ENCODE measurements at regions not wholly inside any gene's neighbourhood (a gene's known extent, or its start where the extent isn't known, plus 50 kb on each side); places are given as distances from the start of the nearest gene placed in this dataset.

DNA sequence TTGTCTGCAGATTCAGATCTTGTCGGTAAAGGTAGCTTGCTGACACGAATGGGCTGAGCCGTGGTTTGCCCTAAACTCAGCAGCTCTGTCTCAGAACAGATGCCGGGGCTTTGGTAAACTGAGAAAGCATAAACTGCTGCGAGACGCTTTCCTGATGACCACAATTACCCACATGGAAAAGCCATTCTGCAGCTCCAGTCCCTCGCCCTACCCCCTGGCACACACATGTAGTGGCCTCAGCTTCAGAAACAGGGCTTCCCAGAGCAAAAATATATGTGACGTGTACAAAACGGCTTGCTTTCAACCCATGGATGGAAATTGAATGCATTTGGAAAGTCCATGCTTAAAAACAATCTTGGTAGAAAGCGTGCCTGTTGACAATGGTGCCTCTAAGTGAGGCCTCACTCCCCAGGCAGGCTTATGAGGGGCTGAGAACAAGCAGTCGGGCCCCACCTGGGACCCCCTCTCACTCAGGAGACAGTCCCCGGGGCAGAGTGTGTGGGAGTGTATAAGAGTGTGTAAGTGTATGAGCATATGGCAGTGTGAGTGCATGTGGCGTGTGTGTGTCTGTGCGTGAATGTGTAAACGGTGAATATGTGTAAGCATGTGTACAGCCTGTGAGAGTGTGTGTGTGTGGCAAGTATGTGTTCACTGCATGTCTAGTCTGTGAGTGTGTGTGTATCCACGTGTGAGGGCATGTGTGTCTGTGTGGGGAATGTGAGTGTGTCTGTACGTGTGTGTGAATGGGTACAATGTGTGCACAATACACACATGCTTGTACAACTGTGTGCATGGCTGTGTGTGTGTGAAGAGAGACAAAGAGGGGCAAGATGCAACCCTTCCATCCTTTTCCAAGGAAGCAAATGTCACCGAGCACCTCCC lies 88.2 kb upstream of the SMIM23 start:
- H2AFZ ChIP-seq (ENCODE audit: low read length), result no peak overlapping the region
- no peak overlapping the region for H3K4ac ChIP-seq (replicated peaks; ENCODE audit: insufficient read length, low read depth, low read length)
- peak overlapping the region; percentile 20; the same call in 1 of the 2 replicates for H4K8ac ChIP-seq (ENCODE audit: extremely low read depth, insufficient read depth, low read length)
- peak overlapping the region; percentile 55 for H2AK5ac ChIP-seq (ENCODE audit: low read depth, low read length)
- DNase-seq (ENCODE audit: low read depth in 1 of 2, low spot score in 2 of 2), result no peak
- peak overlapping the region; percentile 93 for H3K14ac ChIP-seq (ENCODE audit: insufficient read length)
- H3K36me3 ChIP-seq (ENCODE audit: control insufficient read depth in 2 of 4, insufficient read depth in 4 of 4, low read length in 3 of 4), result no peaks in the 10 kb centered on the region
- FAIRE-seq, result no peak
- H4K20me1 ChIP-seq (replicated peaks in 1 of 2; ENCODE audit: control insufficient read depth in 1 of 2, insufficient read depth in 2 of 2, low read length in 2 of 2), result no peaks in the 10 kb centered on the region
- H3K79me1 ChIP-seq (ENCODE audit: low read depth, low read length), result no peaks in the 10 kb centered on the region
- H4K91ac ChIP-seq (replicated peaks; ENCODE audit: insufficient read length, low read length), result peak overlapping the region; percentile 36
- H3K27me3 ChIP-seq (replicated peaks in 1 of 4; ENCODE audit: control insufficient read depth in 3 of 4, extremely low read depth in 1 of 4, insufficient read depth in 3 of 4, low read length in 3 of 4), result no peaks in the 10 kb centered on the region
- no peak overlapping the region for H3K23ac ChIP-seq (ENCODE audit: insufficient read length)
- H3K79me2 ChIP-seq (ENCODE audit: control insufficient read depth in 1 of 2, insufficient read depth in 2 of 2, low read length in 2 of 2), result no peaks in the 10 kb centered on the region
- no peak overlapping the region for H4K5ac ChIP-seq (ENCODE audit: insufficient read length, low read depth, low read length)
- H3K23me2 ChIP-seq (ENCODE audit: low read depth, low read length), result peaks cover 5% of the 10 kb centered on the region; the same call in 1 of the 2 replicates
- no peak overlapping the region for H3K27ac ChIP-seq (ENCODE audit: low read depth, low read length)
- peak overlapping the region; percentile 31 for H2BK120ac ChIP-seq (replicated peaks; ENCODE audit: low read depth, low read length)
- 90% methylated on average over 18 of the region's 18 CpGs; no CpG with 5 or more reads in 1 of the 2 experiments for WGBS, 2 experiments (ENCODE audit: extremely low coverage in 1 of 2, insufficient coverage in 1 of 2, insufficient read length in 1 of 2, insufficient replicate concordance in 2 of 2, low coverage in 1 of 2, low lambda C conversion rate in 2 of 2, missing lambda C conversion rate in 1 of 2)
- H3K56ac ChIP-seq (replicated peaks; ENCODE audit: insufficient read length, low read depth, low read length), result no peak overlapping the region
- H2BK15ac ChIP-seq (ENCODE audit: low read length), result peak overlapping the region; percentile 1; the same call in 1 of the 2 replicates
- ChIA-PET POLR2A (ENCODE audit: partially characterized antibody) (no interaction called here), CTCF (ENCODE audit: partially characterized antibody) (interaction anchor here (0.6 to 1.4 kb wide), 6 partner anchors 15 to 208 kb away, joined by 3 read pairs; no protein-coding TSS in a partner anchor)
- no peaks in the 10 kb centered on the region for H3K9me3 ChIP-seq (ENCODE audit: insufficient read depth in 2 of 2, low read depth in 1 of 2, low read length in 1 of 2)
- H3K4me1 ChIP-seq (replicated peaks in 1 of 4; ENCODE audit: control insufficient read depth in 3 of 4, insufficient read depth in 4 of 4, low read length in 3 of 4), result peaks cover 0 to 3% (median 1%) of the 10 kb centered on the region in 4 experiments; a peak in 1 of 7 replicates
- no peak overlapping the region for H3K4me2 ChIP-seq (ENCODE audit: insufficient read depth in 1 of 2, low read depth in 2 of 2, low read length in 2 of 2)
- no peak overlapping the region for H3K4me3 ChIP-seq (ENCODE audit: extremely low read depth in 1 of 4, insufficient read depth in 2 of 4, low read depth in 3 of 4, low read length in 4 of 4)
- 0 out of 2 replicates have a peak overlapping the region, but pooled peaks have one; percentile 23 for H2BK12ac ChIP-seq (ENCODE audit: low read depth, low read length)
- H3K18ac ChIP-seq (ENCODE audit: extremely low read depth, low read length), result no peak overlapping the region
- H2BK20ac ChIP-seq (ENCODE audit: low read length), result no peak overlapping the region
- H2BK5ac ChIP-seq (ENCODE audit: low read depth, low read length), result no peak overlapping the region
- no peak overlapping the region for H3K9ac ChIP-seq (replicated peaks in 1 of 4; ENCODE audit: extremely low read depth in 1 of 4, low read depth in 3 of 4, low read length in 3 of 4)
- TF ChIP-seq RXRA (IDR thresholded peaks at IDR 0.05; ENCODE audit: insufficient read depth, low read depth, low read length) (no peak), CEBPB (IDR thresholded peaks at IDR 0.05; ENCODE audit: low read depth, low read length) (no peak), HDAC6 (IDR thresholded peaks at IDR 0.05; ENCODE audit: low read depth, low read length) (no peak), EZH2 (IDR thresholded peaks at IDR 0.05; ENCODE audit: low read depth, low read length, severe bottlenecking) (no peak), PHF8 (conservative IDR thresholded peaks at IDR 0.05; ENCODE audit: low read depth, low read length) (no peak), MAFK (IDR thresholded peaks at IDR 0.05; ENCODE audit: low read depth, low read length) (no peak), CTCF (IDR thresholded peaks at IDR 0.05; ENCODE audit: control extremely low read depth in 1 of 3, insufficient read depth in 1 of 3, low read depth in 1 of 3, low read length in 3 of 3) (no peak), CBX5 (IDR thresholded peaks at IDR 0.05; ENCODE audit: low read depth, low read length) (no peak), CHD1 (IDR thresholded peaks at IDR 0.05; ENCODE audit: low read depth, low read length) (no peak)

Data from H1 (cell line).